ENCODE measurements at regions not wholly inside any gene's neighbourhood (a gene's known extent, or its start where the extent isn't known, plus 50 kb on each side); places are given as distances from the start of the nearest gene placed in this dataset.
A peak's percentile ranks its signal among the peaks of the same experiment; 100 is the strongest.

GRCh38 chr1:215360031-215360430, 207.1 kb upstream of the KCTD3 start:
- no peak for DNase-seq (ENCODE audit: low read depth in 1 of 2, low spot score in 1 of 2)
- Histone ChIP-seq H3K4me1 (ENCODE audit: low read depth) (no peaks in the 10 kb centered on the region), H3K27me3 (no peaks in the 10 kb centered on the region), H3K4me3 (no peak overlapping the region), H3K9me3 (ENCODE audit: low read depth) (no peaks in the 10 kb centered on the region), H3K36me3 (no peaks in the 10 kb centered on the region), H3K27ac (no peak overlapping the region)
- TF ChIP-seq, protein P1, sequence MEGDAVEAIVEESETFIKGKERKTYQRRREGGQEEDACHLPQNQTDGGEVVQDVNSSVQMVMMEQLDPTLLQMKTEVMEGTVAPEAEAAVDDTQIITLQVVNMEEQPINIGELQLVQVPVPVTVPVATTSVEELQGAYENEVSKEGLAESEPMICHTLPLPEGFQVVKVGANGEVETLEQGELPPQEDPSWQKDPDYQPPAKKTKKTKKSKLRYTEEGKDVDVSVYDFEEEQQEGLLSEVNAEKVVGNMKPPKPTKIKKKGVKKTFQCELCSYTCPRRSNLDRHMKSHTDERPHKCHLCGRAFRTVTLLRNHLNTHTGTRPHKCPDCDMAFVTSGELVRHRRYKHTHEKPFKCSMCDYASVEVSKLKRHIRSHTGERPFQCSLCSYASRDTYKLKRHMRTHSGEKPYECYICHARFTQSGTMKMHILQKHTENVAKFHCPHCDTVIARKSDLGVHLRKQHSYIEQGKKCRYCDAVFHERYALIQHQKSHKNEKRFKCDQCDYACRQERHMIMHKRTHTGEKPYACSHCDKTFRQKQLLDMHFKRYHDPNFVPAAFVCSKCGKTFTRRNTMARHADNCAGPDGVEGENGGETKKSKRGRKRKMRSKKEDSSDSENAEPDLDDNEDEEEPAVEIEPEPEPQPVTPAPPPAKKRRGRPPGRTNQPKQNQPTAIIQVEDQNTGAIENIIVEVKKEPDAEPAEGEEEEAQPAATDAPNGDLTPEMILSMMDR (IDR thresholded peaks at IDR 0.05; ENCODE audit: low read depth, low read length), result no peak

DNA sequence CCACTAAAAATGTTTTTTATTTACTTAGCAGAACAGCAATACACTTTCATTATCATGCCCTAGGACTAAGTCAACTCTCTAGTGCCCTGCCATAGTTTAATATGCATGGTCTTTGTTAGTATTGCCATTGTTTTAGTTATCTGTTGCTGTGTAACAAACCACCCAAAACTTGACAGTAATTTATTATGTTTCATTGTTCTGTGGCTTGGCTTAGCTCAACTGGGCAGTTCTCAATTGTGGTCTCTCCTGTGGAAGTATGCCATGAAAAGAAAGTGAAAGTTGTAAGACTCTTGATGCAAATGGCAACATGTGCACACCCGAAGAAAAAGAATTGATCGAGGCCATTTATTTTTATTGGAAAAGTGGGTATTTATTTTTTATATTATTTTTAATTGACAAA, 206.3 kb upstream of the KCTD3 start:
- Histone ChIP-seq H3K27ac (no peak overlapping the region), H3K36me3 (no peaks in the 10 kb centered on the region), H3K4me3 (no peak overlapping the region), H3K27me3 (no peaks in the 10 kb centered on the region), H3K4me1 (ENCODE audit: low read depth) (no peaks in the 10 kb centered on the region), H3K9me3 (ENCODE audit: low read depth) (no peaks in the 10 kb centered on the region)
- TF ChIP-seq, protein P1 (IDR thresholded peaks at IDR 0.05; ENCODE audit: low read depth, low read length), result no peak
- DNase-seq (ENCODE audit: low read depth in 1 of 2, low spot score in 1 of 2), result no peak

- no peaks in the 10 kb centered on the region for H3K27me3 ChIP-seq
- TF ChIP-seq, protein P1 (IDR thresholded peaks at IDR 0.05; ENCODE audit: low read depth, low read length), result no peak
- DNase-seq (ENCODE audit: low read depth in 1 of 2, low spot score in 1 of 2), result no peak
- no peaks in the 10 kb centered on the region for H3K9me3 ChIP-seq (ENCODE audit: low read depth)
- H3K4me3 ChIP-seq, result no peak overlapping the region
- no peak overlapping the region for H3K27ac ChIP-seq
- H3K4me1 ChIP-seq (ENCODE audit: low read depth), result no peaks in the 10 kb centered on the region
- H3K36me3 ChIP-seq, result no peaks in the 10 kb centered on the region
Observed at GRCh38 chr1:215375381-215375780, 191.7 kb upstream of the KCTD3 start.

DNA sequence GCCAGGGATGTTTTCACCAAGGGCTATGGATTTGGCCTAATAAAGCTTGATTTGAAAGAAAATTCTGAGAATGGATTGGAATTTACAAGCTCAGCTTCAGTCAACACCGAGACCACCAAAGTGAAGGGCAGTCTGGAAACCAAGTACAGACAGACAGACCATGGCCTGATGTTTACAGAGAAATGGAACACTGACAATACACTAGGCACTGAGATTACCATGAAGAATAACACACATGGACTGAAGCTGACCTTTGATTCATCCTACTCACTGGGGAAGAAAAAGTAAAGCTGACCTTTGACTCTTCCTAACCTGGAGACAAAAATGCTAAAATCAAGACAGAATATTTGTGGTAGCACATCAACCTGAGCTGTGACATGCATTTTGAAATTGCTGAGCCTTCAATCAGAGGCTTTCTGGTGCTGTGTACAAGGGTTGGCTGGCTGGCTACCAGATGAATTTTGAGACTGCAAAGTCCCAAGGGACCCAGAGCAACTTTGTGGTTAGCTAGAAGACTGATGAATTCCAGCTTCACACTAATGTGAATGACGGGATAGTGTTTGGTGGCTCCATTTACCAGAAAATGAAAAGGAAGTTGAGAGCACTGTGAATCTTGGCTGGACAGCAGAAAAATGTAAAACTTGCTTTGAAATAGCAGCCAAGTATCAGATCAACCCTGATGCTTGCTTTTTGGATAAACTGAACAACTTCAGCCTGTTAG, 190.4 kb upstream of the KCTD3 start:
- H3K27ac ChIP-seq, result no peak overlapping the region
- TF ChIP-seq, protein P1 (IDR thresholded peaks at IDR 0.05; ENCODE audit: low read depth, low read length), result no peak
- H3K9me3 ChIP-seq (ENCODE audit: low read depth), result no peaks in the 10 kb centered on the region
- DNase-seq (ENCODE audit: low read depth in 1 of 2, low spot score in 1 of 2), result peak in 1 of 2 donors; percentile 26
- H3K36me3 ChIP-seq, result no peaks in the 10 kb centered on the region
- H3K27me3 ChIP-seq, result no peaks in the 10 kb centered on the region
- H3K4me3 ChIP-seq, result no peak overlapping the region
- no peaks in the 10 kb centered on the region for H3K4me1 ChIP-seq (ENCODE audit: low read depth)

DNA sequence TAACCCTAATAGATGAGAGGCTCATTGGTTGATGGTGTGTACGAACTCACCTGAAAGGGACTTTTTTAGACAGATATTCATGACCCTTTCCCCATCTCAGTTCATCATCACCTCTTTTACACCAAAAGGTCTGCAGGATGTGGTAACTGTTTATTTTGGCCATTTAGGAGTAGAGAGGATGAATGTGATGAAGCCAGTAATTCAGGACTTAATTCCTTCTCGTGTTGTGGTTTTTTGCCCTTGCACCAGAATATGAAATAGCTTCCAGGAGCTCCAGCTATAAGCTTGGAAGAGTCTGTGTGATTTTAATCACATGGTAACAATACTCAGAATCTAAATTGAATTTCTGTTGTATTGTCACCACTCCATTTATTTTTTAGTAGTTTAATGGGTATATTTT, 189.4 kb upstream of the KCTD3 start:
- TF ChIP-seq, protein P1 (IDR thresholded peaks at IDR 0.05; ENCODE audit: low read depth, low read length), result no peak
- no peak overlapping the region for H3K4me3 ChIP-seq
- H3K27ac ChIP-seq, result no peak overlapping the region
- H3K27me3 ChIP-seq, result no peaks in the 10 kb centered on the region
- DNase-seq (ENCODE audit: low read depth in 1 of 2, low spot score in 1 of 2), result no peak
- H3K36me3 ChIP-seq, result no peaks in the 10 kb centered on the region
- no peaks in the 10 kb centered on the region for H3K9me3 ChIP-seq (ENCODE audit: low read depth)
- no peaks in the 10 kb centered on the region for H3K4me1 ChIP-seq (ENCODE audit: low read depth)

Data from cardiac muscle cell (in vitro differentiated cells and primary cell).